AG09319 (cell line): ENCODE measurements at regions not wholly inside any gene's neighbourhood (a gene's known extent, or its start where the extent isn't known, plus 50 kb on each side); places are given as distances from the start of the nearest gene placed in this dataset.

ENCODE experiments used
- DNase-seq: peaks from one replicate; pipeline ENCODE4 v3.0.0-alpha.2; 2010; ENCODE audit warnings: low read depth; ENCODE audit errors: extremely low read depth
- TF ChIP-seq, protein P1 (sequence below): IDR thresholded peaks from 2 replicates; pipeline ENCODE4 v1.5.1; 2011; ENCODE audit warnings: low read depth, mild to moderate bottlenecking, inconsistent platforms, low read length, moderate library complexity

DNA sequence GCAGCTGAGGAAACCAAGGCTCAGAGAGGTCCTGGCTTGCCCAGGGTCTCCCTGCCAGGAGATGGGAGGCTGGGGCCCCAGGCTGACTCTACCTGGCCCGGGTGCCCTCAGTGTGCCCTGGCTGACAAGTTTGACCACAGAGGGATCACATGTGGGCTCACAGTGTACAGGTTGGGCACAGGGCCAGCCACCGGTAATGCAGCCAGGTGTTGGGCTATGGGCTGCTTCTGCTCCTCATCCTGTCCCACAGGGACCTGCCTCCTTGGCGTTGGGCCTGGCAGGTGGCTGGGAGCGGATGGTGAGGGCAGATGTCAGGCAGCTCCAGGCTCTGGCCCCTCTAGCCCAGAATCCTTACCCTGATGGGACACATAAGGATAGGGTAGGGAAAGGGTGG, 250.5 kb downstream of the LOXHD1 start:
- DNase-seq = no peak
- TF ChIP-seq, protein P1, sequence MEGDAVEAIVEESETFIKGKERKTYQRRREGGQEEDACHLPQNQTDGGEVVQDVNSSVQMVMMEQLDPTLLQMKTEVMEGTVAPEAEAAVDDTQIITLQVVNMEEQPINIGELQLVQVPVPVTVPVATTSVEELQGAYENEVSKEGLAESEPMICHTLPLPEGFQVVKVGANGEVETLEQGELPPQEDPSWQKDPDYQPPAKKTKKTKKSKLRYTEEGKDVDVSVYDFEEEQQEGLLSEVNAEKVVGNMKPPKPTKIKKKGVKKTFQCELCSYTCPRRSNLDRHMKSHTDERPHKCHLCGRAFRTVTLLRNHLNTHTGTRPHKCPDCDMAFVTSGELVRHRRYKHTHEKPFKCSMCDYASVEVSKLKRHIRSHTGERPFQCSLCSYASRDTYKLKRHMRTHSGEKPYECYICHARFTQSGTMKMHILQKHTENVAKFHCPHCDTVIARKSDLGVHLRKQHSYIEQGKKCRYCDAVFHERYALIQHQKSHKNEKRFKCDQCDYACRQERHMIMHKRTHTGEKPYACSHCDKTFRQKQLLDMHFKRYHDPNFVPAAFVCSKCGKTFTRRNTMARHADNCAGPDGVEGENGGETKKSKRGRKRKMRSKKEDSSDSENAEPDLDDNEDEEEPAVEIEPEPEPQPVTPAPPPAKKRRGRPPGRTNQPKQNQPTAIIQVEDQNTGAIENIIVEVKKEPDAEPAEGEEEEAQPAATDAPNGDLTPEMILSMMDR = no peak

DNA sequence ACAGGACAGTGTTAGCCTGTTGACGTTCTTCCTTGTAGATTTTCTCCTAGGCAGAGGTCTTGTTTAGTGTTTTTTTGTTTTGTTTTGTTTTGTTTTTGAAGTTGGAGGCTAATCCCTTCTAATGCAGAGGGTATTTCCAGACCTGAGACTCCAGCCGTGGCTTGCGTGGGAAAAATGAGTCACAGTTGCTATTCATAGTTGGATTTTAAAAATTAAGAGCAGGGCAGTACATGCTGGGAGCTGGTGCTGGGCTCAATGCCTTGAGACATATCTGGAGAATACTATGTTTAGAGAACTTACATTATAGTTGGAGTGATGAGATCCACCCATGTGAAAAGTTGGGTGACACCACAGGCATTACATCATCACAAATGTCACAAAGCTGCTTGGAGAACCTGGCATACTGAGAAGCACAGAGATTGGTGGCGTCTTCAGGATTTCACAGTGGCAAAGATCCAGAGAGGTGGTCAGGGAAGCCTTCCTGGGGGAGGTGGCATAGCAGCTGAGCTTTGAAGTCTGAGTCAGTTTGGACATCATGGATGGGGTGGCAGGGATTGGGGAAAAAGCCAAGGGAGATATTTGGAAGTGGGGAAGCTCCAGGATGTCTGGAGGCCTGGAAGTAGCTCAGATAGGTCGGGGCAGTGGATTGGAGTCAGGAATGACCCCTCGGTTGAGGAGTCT, 249.4 kb downstream of the LOXHD1 start:
- no peak for DNase-seq
- TF ChIP-seq, protein P1 = no peak

DNA sequence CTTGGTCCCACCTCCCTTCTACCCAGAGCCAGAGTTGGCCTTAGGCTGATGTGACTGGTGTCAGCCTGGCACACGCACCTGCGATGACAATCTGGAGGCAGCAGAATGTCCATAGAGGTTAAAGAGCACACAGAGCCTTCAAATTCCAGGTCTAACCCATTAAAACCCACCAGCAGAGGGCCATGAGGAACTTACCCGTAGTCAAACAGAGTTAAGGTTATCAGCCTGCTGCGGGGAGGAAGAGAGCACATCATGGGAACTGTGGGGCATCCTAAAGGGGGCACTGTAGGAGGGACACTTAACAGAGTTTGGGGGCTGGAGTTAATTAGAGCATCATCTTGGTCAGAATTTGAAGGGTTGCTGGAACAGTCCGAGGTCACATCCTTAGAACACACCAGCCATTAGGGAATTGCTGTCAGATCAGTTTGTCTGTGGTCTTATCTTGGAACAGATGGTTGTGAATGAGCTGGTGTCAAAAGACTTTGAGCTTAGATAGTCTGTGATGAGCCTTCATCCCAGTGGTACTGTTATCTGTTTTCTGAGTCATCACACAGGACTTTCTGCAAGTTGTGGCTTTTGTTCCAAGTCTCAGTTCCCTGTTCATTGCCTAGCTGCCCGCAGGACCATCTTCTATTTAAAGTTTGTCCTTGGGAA, 248.6 kb downstream of the LOXHD1 start:
- DNase-seq = no peak
- TF ChIP-seq, protein P1 = no peak

DNA sequence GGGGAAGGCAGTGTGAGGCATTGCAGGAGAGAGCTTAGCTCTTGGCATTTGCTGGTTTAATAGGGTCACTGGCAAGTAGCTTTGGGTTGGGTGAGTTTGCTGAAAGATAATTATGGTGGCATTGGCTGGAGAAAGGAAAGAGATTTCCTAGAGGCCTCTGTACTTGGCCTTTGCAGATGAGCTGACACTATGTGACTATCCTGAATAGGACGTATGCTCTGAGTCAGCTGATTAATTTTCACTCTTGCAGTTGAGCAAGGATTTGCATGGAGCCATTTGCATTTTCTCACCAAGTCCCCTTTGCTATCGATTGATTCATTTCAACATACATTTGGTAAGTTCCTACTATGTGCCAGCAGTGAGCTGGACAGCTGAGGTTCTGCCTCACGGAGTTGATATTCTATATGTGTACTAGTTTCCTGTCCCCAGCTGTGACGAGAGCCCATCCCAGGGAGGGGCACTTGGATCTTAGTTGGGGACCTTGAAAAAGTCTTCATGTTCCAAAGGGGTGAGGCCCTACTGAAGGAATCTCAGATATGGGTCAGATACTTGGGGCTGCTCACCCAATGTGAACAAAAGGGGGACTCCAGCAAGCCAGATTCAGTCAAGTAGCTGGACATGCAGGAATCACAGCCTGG, 245.7 kb downstream of the LOXHD1 start:
- no peak for DNase-seq
- TF ChIP-seq, protein P1 = no peak

DNA sequence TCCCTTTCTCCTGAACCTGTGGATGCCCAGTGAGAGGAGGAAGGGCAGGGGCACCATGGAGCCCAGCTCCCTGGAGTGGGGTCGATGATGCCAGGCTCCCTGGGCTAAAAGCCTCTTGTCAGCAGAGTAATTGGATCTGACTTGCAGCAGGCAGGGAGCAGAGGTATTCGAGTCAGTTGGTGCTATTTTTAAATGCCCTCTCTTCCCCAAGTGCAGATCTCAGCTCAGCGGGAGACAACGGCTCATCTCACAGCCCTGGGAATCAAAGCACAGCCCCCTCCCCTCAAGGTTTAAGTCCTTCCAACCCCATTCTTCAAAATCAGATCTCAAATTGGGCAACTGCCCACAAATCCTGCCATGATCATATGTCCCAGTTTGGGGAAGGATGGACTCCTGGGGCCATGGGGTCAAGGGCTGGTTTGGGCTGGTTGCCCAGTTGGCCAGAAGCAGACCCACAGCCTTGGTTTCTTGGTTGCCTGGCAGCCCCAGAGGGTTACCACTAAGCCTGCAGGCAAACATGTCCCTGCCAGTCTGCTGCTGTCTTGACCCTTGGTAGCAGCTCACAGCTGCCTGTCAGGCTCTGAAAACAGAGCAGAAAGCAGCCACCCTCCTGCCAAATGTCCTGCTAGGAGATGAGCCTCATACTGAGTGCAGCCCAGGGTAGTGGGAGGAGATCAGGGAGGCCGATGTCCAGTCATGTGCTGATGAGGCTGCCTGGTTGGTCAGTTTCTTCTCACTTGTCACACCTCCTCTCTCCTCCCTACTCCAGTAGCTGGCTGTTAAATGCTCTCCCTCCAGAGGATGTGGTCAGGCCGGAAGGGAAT, 244.9 kb downstream of the LOXHD1 start:
- no peak for DNase-seq
- TF ChIP-seq, protein P1 = no peak

DNA sequence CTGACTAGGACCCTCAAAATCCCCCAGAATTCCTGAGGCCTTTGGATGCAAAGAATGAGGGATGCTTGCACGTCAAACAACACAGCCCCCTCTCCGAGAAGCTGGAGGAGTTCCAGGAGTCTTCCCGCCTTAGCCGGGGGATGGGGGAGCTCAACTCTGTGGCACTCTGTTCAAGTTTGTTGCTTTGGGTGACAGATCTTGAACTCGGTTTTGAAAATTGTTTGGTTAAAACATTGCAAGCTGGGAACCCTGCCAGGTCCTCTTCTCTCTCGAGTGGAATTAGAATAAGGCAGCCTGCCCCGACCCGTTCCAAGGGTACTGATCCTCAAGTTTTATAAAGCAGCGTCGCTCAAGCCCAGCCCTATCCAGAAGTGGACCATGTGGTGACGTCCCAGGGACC, 244.1 kb downstream of the LOXHD1 start:
- no peak for DNase-seq
- TF ChIP-seq, protein P1 = no peak
